ENCODE measurements at regions not wholly inside any gene's neighbourhood (a gene's known extent, or its start where the extent isn't known, plus 50 kb on each side); places are given as distances from the start of the nearest gene placed in this dataset.

GRCh38 chr7:9175871-9176270, 742.5 kb downstream of the NXPH1 start:
- Mint-ChIP-seq H3K27ac (ENCODE audit: unreplicated experiment) (no peak overlapping the region), H3K36me3 (ENCODE audit: unreplicated experiment) (no peaks in the 10 kb centered on the region), H3K9me3 (ENCODE audit: unreplicated experiment) (no peaks in the 10 kb centered on the region), H3K4me1 (ENCODE audit: unreplicated experiment) (peaks cover 2% of the 10 kb centered on the region), H3K4me3 (ENCODE audit: unreplicated experiment) (no peak overlapping the region), H3K27me3 (ENCODE audit: unreplicated experiment) (no peaks in the 10 kb centered on the region)
- TF ChIP-seq CTCF (IDR thresholded peaks at IDR 0.05): no peak
- no peak for DNase-seq (ENCODE audit: extremely low spot score, unreplicated experiment)

- H3K27me3 Mint-ChIP-seq (ENCODE audit: unreplicated experiment): no peaks in the 10 kb centered on the region
- no peak for DNase-seq (ENCODE audit: extremely low spot score, unreplicated experiment)
- H3K4me1 Mint-ChIP-seq (ENCODE audit: unreplicated experiment): peaks cover 13% of the 10 kb centered on the region
- H3K36me3 Mint-ChIP-seq (ENCODE audit: unreplicated experiment): no peaks in the 10 kb centered on the region
- no peak overlapping the region for H3K4me3 Mint-ChIP-seq (ENCODE audit: unreplicated experiment)
- no peak overlapping the region for H3K27ac Mint-ChIP-seq (ENCODE audit: unreplicated experiment)
- H3K9me3 Mint-ChIP-seq (ENCODE audit: unreplicated experiment): no peaks in the 10 kb centered on the region
- no peak for TF ChIP-seq CTCF (IDR thresholded peaks at IDR 0.05)
Observed at GRCh38 chr7:9181356-9181755, 747.9 kb downstream of the NXPH1 start.

GRCh38 chr7:9186730-9187129, 753.3 kb downstream of the NXPH1 start:
- DNase-seq (ENCODE audit: extremely low spot score, unreplicated experiment): no peak
- Mint-ChIP-seq H3K4me3 (ENCODE audit: unreplicated experiment) (no peak overlapping the region), H3K4me1 (ENCODE audit: unreplicated experiment) (peaks cover 8% of the 10 kb centered on the region), H3K36me3 (ENCODE audit: unreplicated experiment) (no peaks in the 10 kb centered on the region), H3K27ac (ENCODE audit: unreplicated experiment) (no peak overlapping the region), H3K9me3 (ENCODE audit: unreplicated experiment) (no peaks in the 10 kb centered on the region), H3K27me3 (ENCODE audit: unreplicated experiment) (no peaks in the 10 kb centered on the region)
- no peak for TF ChIP-seq CTCF (IDR thresholded peaks at IDR 0.05)

- H3K27me3 Mint-ChIP-seq (ENCODE audit: unreplicated experiment): no peaks in the 10 kb centered on the region
- TF ChIP-seq CTCF (IDR thresholded peaks at IDR 0.05): no peak
- no peak overlapping the region for H3K27ac Mint-ChIP-seq (ENCODE audit: unreplicated experiment)
- no peaks in the 10 kb centered on the region for H3K9me3 Mint-ChIP-seq (ENCODE audit: unreplicated experiment)
- H3K36me3 Mint-ChIP-seq (ENCODE audit: unreplicated experiment): no peaks in the 10 kb centered on the region
- no peak overlapping the region for H3K4me3 Mint-ChIP-seq (ENCODE audit: unreplicated experiment)
- DNase-seq (ENCODE audit: extremely low spot score, unreplicated experiment): no peak
- no peaks in the 10 kb centered on the region for H3K4me1 Mint-ChIP-seq (ENCODE audit: unreplicated experiment)
Observed at GRCh38 chr7:9189703-9190102, 756.3 kb downstream of the NXPH1 start.

GRCh38 chr7:9192969-9193368, 759.6 kb downstream of the NXPH1 start:
- Mint-ChIP-seq H3K36me3 (ENCODE audit: unreplicated experiment) (no peaks in the 10 kb centered on the region), H3K27me3 (ENCODE audit: unreplicated experiment) (no peaks in the 10 kb centered on the region), H3K27ac (ENCODE audit: unreplicated experiment) (no peak overlapping the region), H3K4me3 (ENCODE audit: unreplicated experiment) (no peak overlapping the region), H3K9me3 (ENCODE audit: unreplicated experiment) (no peaks in the 10 kb centered on the region), H3K4me1 (ENCODE audit: unreplicated experiment) (no peaks in the 10 kb centered on the region)
- TF ChIP-seq CTCF (IDR thresholded peaks at IDR 0.05): no peak
- no peak for DNase-seq (ENCODE audit: extremely low spot score, unreplicated experiment)
